GM23338 (cell line): ENCODE measurements at regions not wholly inside any gene's neighbourhood (a gene's known extent, or its start where the extent isn't known, plus 50 kb on each side); places are given as distances from the start of the nearest gene placed in this dataset.

Experiments
- POLR2AphosphoS5 ChIP-seq: IDR thresholded peaks from 2 replicates; pipeline ENCODE4 v1.6.1; 2016; ENCODE audit warnings: antibody characterized with exemption, low read depth
- STAT1 ChIP-seq: IDR thresholded peaks from one replicate; pipeline ENCODE4 v1.6.1; 2016; ENCODE audit warnings: antibody characterized with exemption; ENCODE audit not compliant: unreplicated experiment
- ZNF331 ChIP-seq: fragments of 250-450 bp; sonication (Bioruptor Pico); IDR thresholded peaks from 2 replicates; pipeline ENCODE4 v1.5.0; 2020; ENCODE audit warnings: low read depth, mild to moderate bottlenecking, moderate library complexity
- TF ChIP-seq, protein P1 (sequence below), 2 experiments: fragments of 200-600 bp in 1 of 2; sonication (generic) in 1 of 2; conservative IDR thresholded peaks; 2 replicates each; pipeline versions ENCODE4 v1.5.1 to v1.6.1; 2016 to 2017; ENCODE audit warnings: antibody characterized with exemption in 2 of 2, low read depth in 2 of 2, mild to moderate bottlenecking in 2 of 2, moderate library complexity in 1 of 2
- TF ChIP-seq, protein P2 (sequence below): IDR thresholded peaks from one replicate; pipeline ENCODE4 v1.6.1; 2018; ENCODE audit warnings: antibody characterized with exemption; ENCODE audit not compliant: unreplicated experiment

DNA sequence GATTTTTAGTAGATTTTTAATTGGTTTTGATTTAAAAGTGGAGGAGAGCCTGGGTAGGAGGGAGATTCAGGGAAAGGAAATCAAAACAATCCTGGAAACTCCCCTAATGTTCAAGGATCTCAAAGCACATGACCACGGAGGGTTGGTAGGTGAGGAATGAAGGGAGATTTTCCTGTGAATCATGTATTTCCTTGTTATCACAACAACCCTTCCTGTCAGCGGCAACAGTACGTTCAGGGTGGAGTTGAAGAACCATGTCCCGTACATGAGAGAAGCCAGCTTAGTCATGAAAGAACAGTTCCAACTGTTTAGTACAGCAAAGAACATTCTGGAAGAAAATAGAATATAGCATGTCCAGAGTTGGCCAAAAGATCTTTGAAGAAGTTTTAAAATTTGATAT is 79.4 kb upstream of the SCAF8 start:
- no peak for TF ChIP-seq POLR2AphosphoS5
- TF ChIP-seq ZNF331 (CRISPR knock-in tag): no peak
- TF ChIP-seq, protein P1, sequence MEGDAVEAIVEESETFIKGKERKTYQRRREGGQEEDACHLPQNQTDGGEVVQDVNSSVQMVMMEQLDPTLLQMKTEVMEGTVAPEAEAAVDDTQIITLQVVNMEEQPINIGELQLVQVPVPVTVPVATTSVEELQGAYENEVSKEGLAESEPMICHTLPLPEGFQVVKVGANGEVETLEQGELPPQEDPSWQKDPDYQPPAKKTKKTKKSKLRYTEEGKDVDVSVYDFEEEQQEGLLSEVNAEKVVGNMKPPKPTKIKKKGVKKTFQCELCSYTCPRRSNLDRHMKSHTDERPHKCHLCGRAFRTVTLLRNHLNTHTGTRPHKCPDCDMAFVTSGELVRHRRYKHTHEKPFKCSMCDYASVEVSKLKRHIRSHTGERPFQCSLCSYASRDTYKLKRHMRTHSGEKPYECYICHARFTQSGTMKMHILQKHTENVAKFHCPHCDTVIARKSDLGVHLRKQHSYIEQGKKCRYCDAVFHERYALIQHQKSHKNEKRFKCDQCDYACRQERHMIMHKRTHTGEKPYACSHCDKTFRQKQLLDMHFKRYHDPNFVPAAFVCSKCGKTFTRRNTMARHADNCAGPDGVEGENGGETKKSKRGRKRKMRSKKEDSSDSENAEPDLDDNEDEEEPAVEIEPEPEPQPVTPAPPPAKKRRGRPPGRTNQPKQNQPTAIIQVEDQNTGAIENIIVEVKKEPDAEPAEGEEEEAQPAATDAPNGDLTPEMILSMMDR (conservative IDR thresholded peaks at IDR 0.05; ENCODE audit: low read depth in 2 of 2): no peak
- TF ChIP-seq, protein P2, sequence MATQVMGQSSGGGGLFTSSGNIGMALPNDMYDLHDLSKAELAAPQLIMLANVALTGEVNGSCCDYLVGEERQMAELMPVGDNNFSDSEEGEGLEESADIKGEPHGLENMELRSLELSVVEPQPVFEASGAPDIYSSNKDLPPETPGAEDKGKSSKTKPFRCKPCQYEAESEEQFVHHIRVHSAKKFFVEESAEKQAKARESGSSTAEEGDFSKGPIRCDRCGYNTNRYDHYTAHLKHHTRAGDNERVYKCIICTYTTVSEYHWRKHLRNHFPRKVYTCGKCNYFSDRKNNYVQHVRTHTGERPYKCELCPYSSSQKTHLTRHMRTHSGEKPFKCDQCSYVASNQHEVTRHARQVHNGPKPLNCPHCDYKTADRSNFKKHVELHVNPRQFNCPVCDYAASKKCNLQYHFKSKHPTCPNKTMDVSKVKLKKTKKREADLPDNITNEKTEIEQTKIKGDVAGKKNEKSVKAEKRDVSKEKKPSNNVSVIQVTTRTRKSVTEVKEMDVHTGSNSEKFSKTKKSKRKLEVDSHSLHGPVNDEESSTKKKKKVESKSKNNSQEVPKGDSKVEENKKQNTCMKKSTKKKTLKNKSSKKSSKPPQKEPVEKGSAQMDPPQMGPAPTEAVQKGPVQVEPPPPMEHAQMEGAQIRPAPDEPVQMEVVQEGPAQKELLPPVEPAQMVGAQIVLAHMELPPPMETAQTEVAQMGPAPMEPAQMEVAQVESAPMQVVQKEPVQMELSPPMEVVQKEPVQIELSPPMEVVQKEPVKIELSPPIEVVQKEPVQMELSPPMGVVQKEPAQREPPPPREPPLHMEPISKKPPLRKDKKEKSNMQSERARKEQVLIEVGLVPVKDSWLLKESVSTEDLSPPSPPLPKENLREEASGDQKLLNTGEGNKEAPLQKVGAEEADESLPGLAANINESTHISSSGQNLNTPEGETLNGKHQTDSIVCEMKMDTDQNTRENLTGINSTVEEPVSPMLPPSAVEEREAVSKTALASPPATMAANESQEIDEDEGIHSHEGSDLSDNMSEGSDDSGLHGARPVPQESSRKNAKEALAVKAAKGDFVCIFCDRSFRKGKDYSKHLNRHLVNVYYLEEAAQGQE: no peak
- TF ChIP-seq STAT1: no peak
